Common myeloid progenitor, CD34-positive (primary cell): ENCODE measurements at regions not wholly inside any gene's neighbourhood (a gene's known extent, or its start where the extent isn't known, plus 50 kb on each side); places are given as distances from the start of the nearest gene placed in this dataset.
A peak's percentile ranks its signal among the peaks of the same experiment; 100 is the strongest.
"Not testable (repeated sequence)": the region's sequence is repeated elsewhere in the genome, so short reads cannot be mapped to it uniquely, and the experiment has no call there.

Source experiments
- CTCF ChIA-PET: fragments of 350-600 bp; sonication (Branson Sonifier 250); formaldehyde crosslinking; loops from one replicate; lab custom pipeline; 2021; ENCODE audit warnings: antibody characterized with exemption; lab: Charles Lee
- POLR2A ChIA-PET: fragments of 350-600 bp; sonication (Branson Sonifier 250); formaldehyde crosslinking; loops from one replicate; lab custom pipeline; 2021; ENCODE audit warnings: antibody characterized with exemption; lab: Charles Lee
- DNase-seq, 3 donors: peaks; one replicate each; pipeline versions ENCODE4 v3.0.0 to v3.0.0-alpha.2; 2013
- H3K27ac ChIP-seq, 2 experiments: 1 replicate in 1 of 2; 2 replicates in 1 of 2; pipeline ENCODE4 v1.7.0; 2013; ENCODE audit warnings: inconsistent platforms in 2 of 2, low read length in 2 of 2, mild to moderate bottlenecking in 2 of 2, low read depth in 1 of 2, moderate library complexity in 1 of 2; ENCODE audit not compliant: severe bottlenecking in 2 of 2, insufficient read depth in 1 of 2, poor library complexity in 1 of 2
- H3K27me3 ChIP-seq, 5 experiments: replicated peaks in 2 of 5; 1 replicate in 3 of 5; 2 replicates in 2 of 5; pipeline versions ENCODE4 v1.6.1 to v1.7.0; 2013; ENCODE audit warnings: low read length in 4 of 5, mild to moderate bottlenecking in 2 of 5, moderate library complexity in 2 of 5, inconsistent platforms in 1 of 5; ENCODE audit not compliant: insufficient read depth in 5 of 5, control insufficient read depth in 4 of 5
- H3K36me3 ChIP-seq, 4 experiments: 1 replicate in 2 of 4; 2 replicates in 2 of 4; pipeline versions ENCODE4 v1.6.1 to v1.7.0; 2013; ENCODE audit warnings: low read length in 3 of 4, control low read depth in 1 of 4, mild to moderate bottlenecking in 1 of 4; ENCODE audit not compliant: control insufficient read depth in 4 of 4, insufficient read depth in 4 of 4
- H3K4me1 ChIP-seq, 4 experiments: 1 replicate in 3 of 4; 2 replicates in 1 of 4; pipeline versions ENCODE4 v1.6.1 to v1.7.1; 2013; ENCODE audit warnings: low read length in 3 of 4, mild to moderate bottlenecking in 3 of 4, control low read depth in 1 of 4, inconsistent platforms in 1 of 4, moderate library complexity in 1 of 4; ENCODE audit not compliant: control insufficient read depth in 4 of 4, insufficient read depth in 4 of 4; ENCODE audit errors: control extremely low read depth in 1 of 4
- H3K4me3 ChIP-seq, 7 experiments: 1 replicate in 4 of 7; 2 replicates in 3 of 7; pipeline versions ENCODE4 v1.5.1 to v1.7.0; 2013; ENCODE audit warnings: mild to moderate bottlenecking in 7 of 7, low read length in 6 of 7, moderate library complexity in 6 of 7, inconsistent platforms in 2 of 7, low read depth in 2 of 7, control low read depth in 1 of 7; ENCODE audit not compliant: insufficient read depth in 4 of 7, control insufficient read depth in 1 of 7; ENCODE audit errors: extremely low read depth in 1 of 7
- H3K9me3 ChIP-seq, 5 experiments: 1 replicate in 4 of 5; 2 replicates in 1 of 5; pipeline versions ENCODE4 v1.6.1 to v1.7.1; 2013; ENCODE audit warnings: low read length in 4 of 5, mild to moderate bottlenecking in 2 of 5, inconsistent platforms in 1 of 5, low read depth in 1 of 5, moderate library complexity in 1 of 5; ENCODE audit not compliant: control insufficient read depth in 4 of 5, insufficient read depth in 2 of 5; ENCODE audit errors: control extremely low read depth in 1 of 5
- whole genome bisulfite sequencing: methylation state at CpG from one replicate; pipeline ENCODE4 v1.1.5; 2013; ENCODE audit not compliant: insufficient coverage; 5-methylcytosine and 5-hydroxymethylcytosine counted together

DNA sequence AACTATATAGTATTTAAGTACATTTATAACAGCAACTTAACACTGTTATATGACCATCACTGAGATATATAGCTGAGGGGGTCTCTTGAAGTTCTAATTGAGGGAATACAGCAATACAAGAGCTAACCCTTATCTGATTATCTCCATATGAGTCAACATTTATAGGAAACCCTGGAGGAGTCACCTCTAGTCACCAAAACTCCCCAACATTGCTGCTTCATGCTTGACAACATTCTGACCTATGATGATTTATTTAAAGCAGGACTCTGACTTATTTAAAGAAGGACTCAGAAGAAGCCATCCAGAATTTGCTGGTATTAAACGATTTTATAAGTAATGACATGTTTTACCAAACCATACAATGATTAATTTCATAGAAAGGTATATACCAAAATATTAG is 182.6 kb upstream of the NOX3 start:
- no CpG with 5 or more reads among the region's 1 CpG for WGBS
- H3K36me3 ChIP-seq: no peaks in the 10 kb centered on the region
- no peaks in the 10 kb centered on the region for H3K4me1 ChIP-seq
- H3K27ac ChIP-seq: no peak overlapping the region
- H3K9me3 ChIP-seq: peaks cover 1 to 28% (median 9%) of the 10 kb centered on the region in 5 experiments
- H3K27me3 ChIP-seq: no peaks in the 10 kb centered on the region
- POLR2A ChIA-PET: no interaction called here
- no peak overlapping the region for H3K4me3 ChIP-seq
- CTCF ChIA-PET: no interaction called here
- DNase-seq: no peak

- no peak overlapping the region for H3K4me3 ChIP-seq
- H3K4me1 ChIP-seq: no peaks in the 10 kb centered on the region
- ChIA-PET POLR2A (no interaction called here), CTCF (no interaction called here)
- no peak for DNase-seq
- H3K36me3 ChIP-seq: no peaks in the 10 kb centered on the region
- H3K27me3 ChIP-seq: no peaks in the 10 kb centered on the region
- H3K27ac ChIP-seq: no peak overlapping the region
- H3K9me3 ChIP-seq: peaks cover 0 to 13% (median 2%) of the 10 kb centered on the region in 5 experiments
- WGBS: 95% methylated on average over 3 of the region's 3 CpGs
Observed at GRCh38 chr6:155635416-155635815, 179.8 kb upstream of the NOX3 start.

DNA sequence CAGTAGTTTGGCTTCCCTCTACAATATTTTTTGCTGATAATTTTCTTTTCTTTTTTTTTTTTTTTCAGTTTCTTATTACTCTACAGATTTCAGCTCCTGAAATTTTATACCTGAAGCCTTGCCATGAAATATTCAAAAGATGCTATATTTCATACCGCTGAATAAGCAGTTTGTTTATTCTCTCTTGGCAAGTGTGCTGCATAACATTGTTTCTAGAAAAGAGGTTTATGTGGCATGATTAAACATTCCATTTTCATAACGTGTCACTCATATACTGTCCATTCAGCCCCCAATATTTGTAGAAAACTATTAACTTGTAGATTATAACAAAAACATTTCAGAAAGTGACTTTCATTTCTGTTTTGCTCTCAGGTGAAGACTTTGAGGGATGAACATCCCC is 174.4 kb upstream of the NOX3 start:
- H3K4me1 ChIP-seq: no peaks in the 10 kb centered on the region
- no peak overlapping the region for H3K27ac ChIP-seq
- H3K9me3 ChIP-seq: peaks cover 0 to 6% (median 0%) of the 10 kb centered on the region in 5 experiments
- no peaks in the 10 kb centered on the region for H3K36me3 ChIP-seq
- no peak for DNase-seq
- ChIA-PET POLR2A (no interaction called here), CTCF (no interaction called here)
- no peaks in the 10 kb centered on the region for H3K27me3 ChIP-seq
- H3K4me3 ChIP-seq: no peak overlapping the region
- no CpG with 5 or more reads among the region's 2 CpGs for WGBS

GRCh38 chr6:155629652-155630051 is 174.0 kb upstream of the NOX3 start:
- Histone ChIP-seq H3K9me3 (peaks cover 0 to 6% (median 0%) of the 10 kb centered on the region in 5 experiments), H3K27ac (no peak overlapping the region), H3K27me3 (no peaks in the 10 kb centered on the region), H3K4me3 (no peak overlapping the region), H3K36me3 (no peaks in the 10 kb centered on the region), H3K4me1 (no peaks in the 10 kb centered on the region)
- DNase-seq: no peak
- CTCF ChIA-PET: no interaction called here
- 100% methylated on average over 3 of the region's 6 CpGs for WGBS
- POLR2A ChIA-PET: no interaction called here

DNA sequence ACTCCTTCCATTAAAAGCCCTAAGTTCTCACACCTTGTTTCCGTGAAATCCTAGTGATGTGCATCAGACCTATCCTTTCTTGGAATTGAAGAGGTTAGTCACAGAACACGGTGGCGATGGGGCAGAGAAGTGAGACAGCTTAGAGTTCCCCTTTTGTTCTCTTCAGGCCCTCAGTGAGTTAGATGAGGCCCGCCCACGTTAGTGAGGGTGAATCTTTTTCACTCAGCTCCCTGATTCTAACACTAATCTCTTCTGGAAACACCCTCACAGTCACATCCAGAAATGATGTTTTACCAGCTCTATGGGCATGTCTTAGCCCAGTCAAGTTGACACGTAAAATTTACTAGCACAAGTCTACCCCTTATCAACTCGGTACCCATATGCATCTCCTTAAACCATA is 172.7 kb upstream of the NOX3 start:
- Histone ChIP-seq H3K36me3 (no peaks in the 10 kb centered on the region), H3K27me3 (no peaks in the 10 kb centered on the region), H3K4me3 (no peak overlapping the region), H3K27ac (no peak overlapping the region), H3K4me1 (no peaks in the 10 kb centered on the region), H3K9me3 (peaks cover 0 to 6% (median 0%) of the 10 kb centered on the region in 5 experiments)
- 100% methylated on average over 6 of the region's 7 CpGs for WGBS
- CTCF ChIA-PET: no interaction called here
- DNase-seq: peak in 1 of 3 donors; percentile 6
- POLR2A ChIA-PET: no interaction called here

DNA sequence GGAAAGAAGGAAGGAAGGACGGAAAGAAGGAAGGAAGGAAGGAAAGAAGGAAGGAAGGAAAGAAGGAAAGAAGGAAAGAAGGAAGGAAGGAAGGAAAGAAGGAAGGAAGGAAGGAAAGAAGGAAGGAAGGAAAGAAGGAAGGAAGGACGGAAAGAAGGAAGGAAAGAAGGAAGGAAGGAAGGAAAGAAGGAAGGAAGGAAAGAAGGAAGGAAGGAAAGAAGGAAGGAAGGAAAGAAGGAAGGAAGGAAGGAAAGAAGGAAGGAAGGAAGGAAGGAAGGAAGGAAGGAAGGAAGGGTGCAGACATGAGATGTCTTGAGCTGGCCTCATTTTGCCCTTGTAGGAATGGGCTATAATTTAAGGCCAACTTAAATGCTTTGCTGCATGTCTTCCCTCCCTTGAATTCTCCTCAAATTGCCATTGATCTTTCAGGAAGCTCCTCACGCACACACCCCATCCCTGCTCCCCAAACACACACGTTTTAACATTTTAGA is 172.1 kb upstream of the NOX3 start:
- H3K4me1 ChIP-seq, POLR2A ChIA-PET, H3K27me3 ChIP-seq, H3K9me3 ChIP-seq, H3K36me3 ChIP-seq, CTCF ChIA-PET, H3K27ac ChIP-seq, H3K4me3 ChIP-seq: not testable (repeated sequence)
- WGBS: 87% methylated on average over 2 of the region's 4 CpGs
- peak in 1 of 3 donors; percentile 8 for DNase-seq

DNA sequence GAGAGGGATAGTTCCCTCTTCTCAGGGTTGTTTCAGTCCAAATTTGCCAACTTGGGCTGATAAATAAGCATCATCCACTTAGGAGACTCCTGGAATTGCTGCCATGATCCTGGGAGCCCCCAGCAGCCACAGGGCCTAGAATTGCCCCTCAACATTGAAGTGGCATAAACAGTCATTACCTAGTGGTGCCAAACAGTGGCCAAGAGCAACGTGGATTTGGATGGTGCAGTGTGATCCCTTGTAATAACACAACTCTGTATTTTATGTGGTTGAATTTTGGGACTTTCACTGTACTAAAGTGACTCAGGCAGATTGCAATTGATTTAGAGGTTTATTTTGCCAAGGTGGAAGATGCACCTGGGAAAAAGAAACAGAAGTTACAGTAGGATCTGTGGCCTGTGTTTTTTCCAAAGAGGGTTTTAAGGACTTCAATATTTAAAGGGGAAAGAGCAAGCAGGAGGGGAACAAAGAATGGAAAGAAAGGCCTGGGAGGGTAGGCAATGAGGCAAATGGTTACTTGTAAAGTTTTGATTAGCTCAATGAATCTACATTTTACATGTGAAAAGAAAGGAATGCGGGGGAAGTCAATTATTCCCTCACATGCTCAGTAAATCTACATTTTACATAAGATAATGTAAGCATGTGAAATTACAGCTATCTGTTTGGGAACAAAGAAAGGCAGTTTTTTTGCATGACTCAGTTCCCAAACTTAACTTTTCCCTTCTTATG is 168.0 kb upstream of the NOX3 start:
- WGBS: no CpG with 5 or more reads among the region's 2 CpGs
- no peak for DNase-seq
- Histone ChIP-seq H3K4me3 (no peak overlapping the region), H3K9me3 (peaks cover 0 to 13% (median 0%) of the 10 kb centered on the region in 5 experiments), H3K4me1 (no peaks in the 10 kb centered on the region), H3K27me3 (no peaks in the 10 kb centered on the region), H3K27ac (no peak overlapping the region), H3K36me3 (no peaks in the 10 kb centered on the region)
- CTCF ChIA-PET: interaction anchor here (0.5 kb wide), 1 partner anchor 1671 kb away, joined by 3 read pairs; no protein-coding TSS in a partner anchor
- POLR2A ChIA-PET: no interaction called here
